Right lobe of liver (tissue), 4 donors: ENCODE measurements at regions not wholly inside any gene's neighbourhood (a gene's known extent, or its start where the extent isn't known, plus 50 kb on each side); places are given as distances from the start of the nearest gene placed in this dataset.

Experiments
- POLR2A ChIP-seq: fragments of 450-650 bp; IDR thresholded peaks from one replicate; pipeline ENCODE4 v1.6.1; 2017; ENCODE audit warnings: antibody characterized with exemption, mild to moderate bottlenecking
- TF ChIP-seq, protein P1 (sequence below), 4 donors: fragments of 200-600 bp in 3 of 4; fragments of 450-650 bp in 1 of 4; IDR thresholded peaks; one replicate each; pipeline versions ENCODE4 v1.5.1 to v1.8.0; 2016 to 2022; ENCODE audit warnings: antibody characterized with exemption in 4 of 4, mild to moderate bottlenecking in 2 of 4
- donor health status: DM: no; HTN: no; CAD: no.
- donor health status: DM: no; HTN: no; CAD: no.
- donor health status: DM: no; HTN: yes; CAD: no.

DNA sequence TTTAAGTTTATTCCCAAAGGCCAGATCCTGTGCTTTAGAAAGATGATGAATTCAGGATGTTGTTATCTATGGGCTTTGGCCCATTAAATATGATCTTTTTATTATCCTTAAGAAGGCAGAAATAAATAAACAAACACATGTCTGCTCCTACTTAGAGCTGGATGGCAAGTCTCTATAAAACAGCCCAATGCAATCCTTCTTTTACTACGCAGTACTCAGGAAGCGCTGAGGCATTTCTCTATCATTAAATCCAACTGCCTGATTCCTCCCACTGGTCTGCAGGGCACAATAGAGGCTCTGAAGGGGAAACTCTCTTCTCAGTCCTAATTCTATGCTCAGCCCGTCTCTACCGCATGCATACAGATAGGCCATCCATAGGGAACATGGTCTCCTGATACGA lies 144.5 kb upstream of the TMEM72 start:
- TF ChIP-seq, protein P1, sequence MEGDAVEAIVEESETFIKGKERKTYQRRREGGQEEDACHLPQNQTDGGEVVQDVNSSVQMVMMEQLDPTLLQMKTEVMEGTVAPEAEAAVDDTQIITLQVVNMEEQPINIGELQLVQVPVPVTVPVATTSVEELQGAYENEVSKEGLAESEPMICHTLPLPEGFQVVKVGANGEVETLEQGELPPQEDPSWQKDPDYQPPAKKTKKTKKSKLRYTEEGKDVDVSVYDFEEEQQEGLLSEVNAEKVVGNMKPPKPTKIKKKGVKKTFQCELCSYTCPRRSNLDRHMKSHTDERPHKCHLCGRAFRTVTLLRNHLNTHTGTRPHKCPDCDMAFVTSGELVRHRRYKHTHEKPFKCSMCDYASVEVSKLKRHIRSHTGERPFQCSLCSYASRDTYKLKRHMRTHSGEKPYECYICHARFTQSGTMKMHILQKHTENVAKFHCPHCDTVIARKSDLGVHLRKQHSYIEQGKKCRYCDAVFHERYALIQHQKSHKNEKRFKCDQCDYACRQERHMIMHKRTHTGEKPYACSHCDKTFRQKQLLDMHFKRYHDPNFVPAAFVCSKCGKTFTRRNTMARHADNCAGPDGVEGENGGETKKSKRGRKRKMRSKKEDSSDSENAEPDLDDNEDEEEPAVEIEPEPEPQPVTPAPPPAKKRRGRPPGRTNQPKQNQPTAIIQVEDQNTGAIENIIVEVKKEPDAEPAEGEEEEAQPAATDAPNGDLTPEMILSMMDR (IDR thresholded peaks at IDR 0.05) = no peak
- no peak for TF ChIP-seq POLR2A
